IPS DF 4.7 (cell line): ENCODE measurements at regions not wholly inside any gene's neighbourhood (a gene's known extent, or its start where the extent isn't known, plus 50 kb on each side); places are given as distances from the start of the nearest gene placed in this dataset.

ENCODE experiments used
- DNase-seq: peaks from one replicate; pipeline ENCODE4 v3.0.0-alpha.2; 2013; ENCODE audit warnings: low spot score; ENCODE audit errors: extremely low read depth

GRCh38 chr1:82462366-82462765 is 661.6 kb downstream of the ADGRL2 start:
- DNase-seq, result no peak

GRCh38 chr1:82455342-82455741 is 654.6 kb downstream of the ADGRL2 start:
- DNase-seq, result no peak

GRCh38 chr1:82454431-82454830 is 653.7 kb downstream of the ADGRL2 start:
- no peak for DNase-seq

- no peak for DNase-seq
Observed at GRCh38 chr1:82453511-82454185, 652.9 kb downstream of the ADGRL2 start.

GRCh38 chr1:82452096-82452495 is 651.4 kb downstream of the ADGRL2 start:
- DNase-seq, result no peak

- no peak for DNase-seq
Observed at GRCh38 chr1:82451191-82451590, 650.5 kb downstream of the ADGRL2 start.

- no peak for DNase-seq
Observed at GRCh38 chr1:82449506-82450057, 648.8 kb downstream of the ADGRL2 start.

GRCh38 chr1:82446955-82447354 is 646.2 kb downstream of the ADGRL2 start:
- no peak for DNase-seq

- DNase-seq, result no peak
Observed at GRCh38 chr1:82446236-82446635, 645.5 kb downstream of the ADGRL2 start.

- no peak for DNase-seq
Observed at GRCh38 chr1:82445827-82446226, 645.1 kb downstream of the ADGRL2 start.

- no peak for DNase-seq
Observed at GRCh38 chr1:82445132-82445531, 644.4 kb downstream of the ADGRL2 start.

GRCh38 chr1:82441402-82441801 is 640.7 kb downstream of the ADGRL2 start:
- no peak for DNase-seq

- no peak for DNase-seq
Observed at GRCh38 chr1:82423174-82423815, 622.6 kb downstream of the ADGRL2 start.

GRCh38 chr1:82421782-82422181 is 621.0 kb downstream of the ADGRL2 start:
- DNase-seq, result no peak

GRCh38 chr1:82420584-82420983 is 619.9 kb downstream of the ADGRL2 start:
- DNase-seq, result no peak

- DNase-seq, result no peak
Observed at GRCh38 chr1:82411605-82412004, 610.9 kb downstream of the ADGRL2 start.

GRCh38 chr1:82405333-82405732 is 604.6 kb downstream of the ADGRL2 start:
- DNase-seq, result no peak

- DNase-seq, result no peak
Observed at GRCh38 chr1:82401116-82401515, 600.4 kb downstream of the ADGRL2 start.

- DNase-seq, result no peak
Observed at GRCh38 chr1:82400521-82400920, 599.8 kb downstream of the ADGRL2 start.

- no peak for DNase-seq
Observed at GRCh38 chr1:82399093-82399492, 598.4 kb downstream of the ADGRL2 start.

GRCh38 chr1:82398357-82398756 is 597.6 kb downstream of the ADGRL2 start:
- no peak for DNase-seq

- no peak for DNase-seq
Observed at GRCh38 chr1:82395440-82395839, 594.7 kb downstream of the ADGRL2 start.

- DNase-seq, result no peak
Observed at GRCh38 chr1:82392946-82393345, 592.2 kb downstream of the ADGRL2 start.
